Suprapubic skin (tissue), 4 donors: ENCODE measurements at regions not wholly inside any gene's neighbourhood (a gene's known extent, or its start where the extent isn't known, plus 50 kb on each side); places are given as distances from the start of the nearest gene placed in this dataset.

ENCODE experiments used
- DNase-seq, 2 donors: peaks; one replicate each; pipeline ENCODE4 v3.0.0-alpha.2; 2019; ENCODE audit warnings: low spot score in 2 of 2
- H3K27ac ChIP-seq: fragments of 200-600 bp; sonication (generic); one replicate; pipeline ENCODE4 v1.5.1; 2019
- H3K27me3 ChIP-seq: fragments of 200-600 bp; sonication (generic); one replicate; pipeline ENCODE4 v1.5.1; 2019
- H3K36me3 ChIP-seq: fragments of 200-600 bp; sonication (generic); one replicate; pipeline ENCODE4 v1.5.1; 2019
- H3K4me1 ChIP-seq: fragments of 200-600 bp; sonication (generic); one replicate; pipeline ENCODE4 v1.5.1; 2019
- H3K4me3 ChIP-seq: fragments of 200-600 bp; sonication (generic); one replicate; pipeline ENCODE4 v1.5.1; 2019; ENCODE audit warnings: mild to moderate bottlenecking
- H3K9me3 ChIP-seq: fragments of 200-600 bp; sonication (generic); one replicate; pipeline ENCODE4 v1.5.1; 2019
- EP300 ChIP-seq: sonication (generic); formaldehyde crosslinking; IDR thresholded peaks from one replicate; pipeline ENCODE4 v1.6.1; 2017; ENCODE audit warnings: antibody characterized with exemption
- POLR2A ChIP-seq, 2 donors: fragments of 450-650 bp; IDR thresholded peaks; one replicate each; pipeline ENCODE4 v1.6.1; 2017; ENCODE audit warnings: antibody characterized with exemption in 2 of 2, mild to moderate bottlenecking in 2 of 2, moderate library complexity in 2 of 2
- POLR2AphosphoS5 ChIP-seq, 3 donors: sonication (generic); formaldehyde crosslinking; IDR thresholded peaks; one replicate each; pipeline ENCODE4 v1.6.1; 2017; ENCODE audit warnings: antibody characterized with exemption in 3 of 3
- WGBS: methylation state at CpG from one replicate; pipeline ENCODE4 v1.1.5; 2018; 5-methylcytosine and 5-hydroxymethylcytosine counted together
- TF ChIP-seq, protein P1 (sequence below), 2 donors: fragments of 200-600 bp in 1 of 2; fragments of 450-650 bp in 1 of 2; sonication (generic) in 1 of 2; IDR thresholded peaks; one replicate each; pipeline ENCODE4 v1.5.1; 2016 to 2019; ENCODE audit warnings: antibody characterized with exemption in 2 of 2, mild to moderate bottlenecking in 1 of 2, moderate library complexity in 1 of 2

DNA sequence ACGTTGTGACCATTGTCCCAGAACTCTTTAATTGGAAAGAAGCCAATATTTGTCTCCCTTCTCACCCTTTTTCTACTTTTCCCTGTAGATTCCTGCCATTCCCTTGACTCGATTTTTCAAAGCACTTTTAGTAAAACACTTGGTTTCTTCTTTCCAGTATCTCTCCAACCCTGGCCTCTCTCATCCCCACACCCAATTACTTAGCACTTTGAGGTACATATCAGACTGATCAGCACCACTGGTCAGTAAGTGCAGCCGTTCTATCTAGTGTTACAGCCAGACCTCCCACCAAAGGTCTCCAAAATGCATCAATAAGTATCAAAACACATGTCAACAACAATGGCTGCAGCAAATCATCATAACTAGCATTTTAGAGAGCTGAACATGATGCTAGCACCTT lies 141.9 kb downstream of the BTG1 start:
- H3K27ac ChIP-seq = no peak overlapping the region
- no peak for DNase-seq
- H3K27me3 ChIP-seq = no peaks in the 10 kb centered on the region
- no peaks in the 10 kb centered on the region for H3K9me3 ChIP-seq
- TF ChIP-seq, protein P1, sequence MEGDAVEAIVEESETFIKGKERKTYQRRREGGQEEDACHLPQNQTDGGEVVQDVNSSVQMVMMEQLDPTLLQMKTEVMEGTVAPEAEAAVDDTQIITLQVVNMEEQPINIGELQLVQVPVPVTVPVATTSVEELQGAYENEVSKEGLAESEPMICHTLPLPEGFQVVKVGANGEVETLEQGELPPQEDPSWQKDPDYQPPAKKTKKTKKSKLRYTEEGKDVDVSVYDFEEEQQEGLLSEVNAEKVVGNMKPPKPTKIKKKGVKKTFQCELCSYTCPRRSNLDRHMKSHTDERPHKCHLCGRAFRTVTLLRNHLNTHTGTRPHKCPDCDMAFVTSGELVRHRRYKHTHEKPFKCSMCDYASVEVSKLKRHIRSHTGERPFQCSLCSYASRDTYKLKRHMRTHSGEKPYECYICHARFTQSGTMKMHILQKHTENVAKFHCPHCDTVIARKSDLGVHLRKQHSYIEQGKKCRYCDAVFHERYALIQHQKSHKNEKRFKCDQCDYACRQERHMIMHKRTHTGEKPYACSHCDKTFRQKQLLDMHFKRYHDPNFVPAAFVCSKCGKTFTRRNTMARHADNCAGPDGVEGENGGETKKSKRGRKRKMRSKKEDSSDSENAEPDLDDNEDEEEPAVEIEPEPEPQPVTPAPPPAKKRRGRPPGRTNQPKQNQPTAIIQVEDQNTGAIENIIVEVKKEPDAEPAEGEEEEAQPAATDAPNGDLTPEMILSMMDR (IDR thresholded peaks at IDR 0.05) = no peak
- TF ChIP-seq POLR2AphosphoS5 (IDR thresholded peaks at IDR 0.05) (no peak), POLR2A (IDR thresholded peaks at IDR 0.05) (no peak), EP300 (no peak)
- H3K4me3 ChIP-seq = no peak overlapping the region
- H3K4me1 ChIP-seq = peaks cover 5% of the 10 kb centered on the region
- WGBS = 68% methylated on average over 3 of the region's 3 CpGs
- H3K36me3 ChIP-seq = no peaks in the 10 kb centered on the region

DNA sequence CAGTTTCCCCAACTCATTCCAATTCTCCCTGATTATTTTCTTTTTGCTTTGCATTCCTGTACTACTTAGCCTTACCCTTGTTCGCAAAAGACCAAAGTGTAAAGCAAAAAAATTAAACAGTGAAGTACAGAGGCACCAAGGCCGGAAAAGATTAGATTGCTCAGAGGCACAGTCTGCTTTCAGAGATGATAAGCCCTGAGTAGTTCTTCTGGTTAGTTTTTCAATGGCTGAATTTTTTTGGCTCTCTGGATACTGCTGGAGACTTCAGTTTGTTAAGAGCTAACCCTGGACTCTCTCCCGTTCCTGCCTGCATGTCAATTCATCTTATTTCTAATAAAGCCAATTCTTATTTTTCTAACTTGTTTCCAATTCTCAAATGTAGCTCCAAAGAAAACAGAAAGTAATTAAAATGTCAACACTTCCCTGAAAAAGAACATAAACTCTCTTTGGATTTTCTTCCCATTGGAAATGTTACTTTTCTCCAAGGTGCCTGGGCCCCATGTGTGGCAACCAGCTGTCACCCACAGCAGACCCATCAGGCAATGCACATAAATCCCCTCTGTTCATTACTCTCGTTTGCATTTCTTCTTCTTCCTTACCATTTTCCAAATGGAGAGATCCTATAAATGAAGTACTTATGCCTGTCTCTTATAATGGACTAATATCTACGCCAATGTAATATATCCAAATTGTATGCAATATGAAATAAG lies 142.8 kb downstream of the BTG1 start:
- WGBS = 62% methylated on average over 5 of the region's 5 CpGs
- no peak for TF ChIP-seq EP300
- no peak for TF ChIP-seq POLR2A (IDR thresholded peaks at IDR 0.05)
- TF ChIP-seq POLR2AphosphoS5 (IDR thresholded peaks at IDR 0.05) = no peak
- TF ChIP-seq, protein P1 (IDR thresholded peaks at IDR 0.05) = no peak
- no peaks in the 10 kb centered on the region for H3K27me3 ChIP-seq
- DNase-seq = no peak
- no peaks in the 10 kb centered on the region for H3K9me3 ChIP-seq
- no peak overlapping the region for H3K27ac ChIP-seq
- peaks cover 5% of the 10 kb centered on the region for H3K4me1 ChIP-seq
- H3K36me3 ChIP-seq = no peaks in the 10 kb centered on the region
- H3K4me3 ChIP-seq = no peak overlapping the region

DNA sequence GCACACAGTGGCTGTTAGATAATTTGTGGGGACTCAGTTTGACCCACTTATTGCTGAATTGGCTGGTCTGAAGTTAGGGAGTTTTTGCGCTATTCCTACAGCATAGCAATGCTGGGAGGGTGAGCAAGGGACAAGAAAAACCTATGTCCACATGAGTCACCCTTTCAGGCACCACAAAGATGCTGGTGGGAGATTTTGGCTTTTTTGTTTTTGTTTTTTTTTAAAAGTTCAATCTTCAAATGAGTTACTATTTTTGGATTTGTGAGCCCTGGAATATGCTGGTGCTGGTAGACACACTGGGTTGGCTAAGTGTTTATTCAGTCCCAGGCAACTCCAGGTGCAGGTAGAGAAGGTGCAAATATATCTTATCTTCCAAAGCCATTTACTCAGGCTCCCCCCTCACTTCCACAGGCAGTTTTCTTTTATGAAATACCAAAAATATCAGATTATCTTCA lies 143.4 kb downstream of the BTG1 start:
- H3K4me1 ChIP-seq = peaks cover 5% of the 10 kb centered on the region
- H3K9me3 ChIP-seq = no peaks in the 10 kb centered on the region
- no peaks in the 10 kb centered on the region for H3K36me3 ChIP-seq
- 96% methylated on average over 1 of the region's 1 CpG for WGBS
- no peaks in the 10 kb centered on the region for H3K27me3 ChIP-seq
- TF ChIP-seq POLR2A (IDR thresholded peaks at IDR 0.05) (no peak), EP300 (no peak)
- TF ChIP-seq, protein P1 (IDR thresholded peaks at IDR 0.05) = no peak
- DNase-seq = no peak
- H3K4me3 ChIP-seq = no peak overlapping the region
- H3K27ac ChIP-seq = no peak overlapping the region

DNA sequence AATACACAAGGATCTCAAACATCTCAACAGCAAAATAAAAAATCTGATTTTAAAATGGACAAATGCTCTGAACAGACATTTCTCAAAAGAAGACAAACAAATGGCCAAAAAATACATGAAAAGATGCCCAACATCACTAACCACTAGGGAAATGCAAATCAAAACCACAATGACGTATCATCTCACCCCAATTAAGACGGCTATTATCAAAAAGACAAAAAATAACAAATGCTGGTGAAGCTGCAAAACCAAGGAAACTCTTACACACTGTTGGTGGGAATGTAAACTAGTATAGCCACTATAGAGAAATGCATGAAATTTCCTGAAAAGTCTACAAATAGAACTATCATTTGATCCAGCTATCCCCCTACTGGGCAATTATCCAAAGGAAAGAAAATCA lies 145.0 kb downstream of the BTG1 start:
- TF ChIP-seq EP300 (no peak), POLR2AphosphoS5 (IDR thresholded peaks at IDR 0.05) (no peak), POLR2A (IDR thresholded peaks at IDR 0.05) (no peak)
- TF ChIP-seq, protein P1 (IDR thresholded peaks at IDR 0.05) = no peak
- H3K4me3 ChIP-seq = no peak overlapping the region
- peaks cover 5% of the 10 kb centered on the region for H3K4me1 ChIP-seq
- H3K9me3 ChIP-seq = no peaks in the 10 kb centered on the region
- 64% methylated on average over 2 of the region's 2 CpGs for WGBS
- H3K27me3 ChIP-seq = no peaks in the 10 kb centered on the region
- no peak for DNase-seq
- H3K27ac ChIP-seq = no peak overlapping the region
- H3K36me3 ChIP-seq = no peaks in the 10 kb centered on the region

DNA sequence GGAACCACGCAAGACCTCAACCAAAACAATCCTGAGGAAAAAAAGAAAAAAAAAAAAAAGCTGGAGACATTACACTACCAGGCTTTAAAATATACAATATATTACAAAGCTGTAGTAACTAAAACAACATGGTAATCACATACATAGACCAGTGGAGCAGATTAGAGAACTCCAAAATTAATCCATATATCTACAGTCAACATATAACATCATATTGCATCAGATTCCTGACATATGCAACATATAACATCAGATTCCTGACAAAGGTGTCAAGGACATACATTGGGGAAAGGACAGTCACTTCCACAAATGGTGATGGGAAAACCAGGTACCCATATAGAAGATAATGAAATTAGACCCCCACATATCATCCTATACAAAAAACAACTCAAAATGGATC lies 145.8 kb downstream of the BTG1 start:
- TF ChIP-seq EP300 = no peak
- no peak for TF ChIP-seq POLR2A (IDR thresholded peaks at IDR 0.05)
- TF ChIP-seq, protein P1 (IDR thresholded peaks at IDR 0.05) = no peak
- TF ChIP-seq POLR2AphosphoS5 (IDR thresholded peaks at IDR 0.05) = no peak
- no peak overlapping the region for H3K4me3 ChIP-seq
- no peaks in the 10 kb centered on the region for H3K27me3 ChIP-seq
- H3K4me1 ChIP-seq = peaks cover 7% of the 10 kb centered on the region
- no peak overlapping the region for H3K27ac ChIP-seq
- no peaks in the 10 kb centered on the region for H3K36me3 ChIP-seq
- WGBS = 100% methylated on average over 1 of the region's 1 CpG
- H3K9me3 ChIP-seq = no peaks in the 10 kb centered on the region
- no peak for DNase-seq
